GM12872 (cell line): ENCODE measurements at regions not wholly inside any gene's neighbourhood (a gene's known extent, or its start where the extent isn't known, plus 50 kb on each side); places are given as distances from the start of the nearest gene placed in this dataset.

Experiments used
- TF ChIP-seq, protein P1 (sequence below): IDR thresholded peaks from 3 replicates; pipeline ENCODE4 v1.5.1; 2011; ENCODE audit warnings: low read depth, mild to moderate bottlenecking, low read length, moderate library complexity; ENCODE audit not compliant: insufficient read depth

DNA sequence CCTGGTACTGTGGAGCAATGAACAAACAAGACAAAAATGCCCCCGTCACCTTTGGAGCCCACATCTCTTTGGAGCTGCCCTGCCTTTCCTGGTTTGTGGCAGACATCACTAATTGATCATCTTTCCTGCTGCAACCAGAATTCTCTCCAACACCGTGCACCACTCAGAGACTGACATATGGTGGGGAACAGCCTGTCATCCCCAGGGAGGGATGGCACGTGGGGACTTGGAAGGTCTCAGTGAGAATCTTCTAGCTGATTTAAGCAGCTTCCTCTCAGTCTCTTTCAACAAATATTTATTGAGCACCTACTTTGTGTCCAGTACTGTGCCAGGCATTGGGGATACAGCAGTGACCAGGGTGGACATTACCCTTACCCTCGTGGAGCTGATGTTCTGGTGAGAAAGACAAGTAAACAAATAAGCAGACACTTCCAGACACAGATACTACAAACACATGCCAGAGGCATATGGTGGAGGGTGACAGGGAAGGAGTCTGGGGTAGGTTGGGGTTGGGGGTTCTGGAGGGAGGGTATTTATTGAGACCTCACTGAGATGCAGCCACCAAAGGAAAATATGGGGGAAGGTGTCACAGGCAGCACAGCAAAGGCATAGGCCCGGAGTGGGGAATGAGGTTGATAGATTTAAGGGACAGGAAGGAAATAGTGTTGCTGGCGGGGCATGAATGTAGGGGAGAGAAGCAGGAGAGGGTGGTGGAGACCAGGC lies 82.3 kb downstream of the CEBPB start:
- TF ChIP-seq, protein P1, sequence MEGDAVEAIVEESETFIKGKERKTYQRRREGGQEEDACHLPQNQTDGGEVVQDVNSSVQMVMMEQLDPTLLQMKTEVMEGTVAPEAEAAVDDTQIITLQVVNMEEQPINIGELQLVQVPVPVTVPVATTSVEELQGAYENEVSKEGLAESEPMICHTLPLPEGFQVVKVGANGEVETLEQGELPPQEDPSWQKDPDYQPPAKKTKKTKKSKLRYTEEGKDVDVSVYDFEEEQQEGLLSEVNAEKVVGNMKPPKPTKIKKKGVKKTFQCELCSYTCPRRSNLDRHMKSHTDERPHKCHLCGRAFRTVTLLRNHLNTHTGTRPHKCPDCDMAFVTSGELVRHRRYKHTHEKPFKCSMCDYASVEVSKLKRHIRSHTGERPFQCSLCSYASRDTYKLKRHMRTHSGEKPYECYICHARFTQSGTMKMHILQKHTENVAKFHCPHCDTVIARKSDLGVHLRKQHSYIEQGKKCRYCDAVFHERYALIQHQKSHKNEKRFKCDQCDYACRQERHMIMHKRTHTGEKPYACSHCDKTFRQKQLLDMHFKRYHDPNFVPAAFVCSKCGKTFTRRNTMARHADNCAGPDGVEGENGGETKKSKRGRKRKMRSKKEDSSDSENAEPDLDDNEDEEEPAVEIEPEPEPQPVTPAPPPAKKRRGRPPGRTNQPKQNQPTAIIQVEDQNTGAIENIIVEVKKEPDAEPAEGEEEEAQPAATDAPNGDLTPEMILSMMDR = no peak

DNA sequence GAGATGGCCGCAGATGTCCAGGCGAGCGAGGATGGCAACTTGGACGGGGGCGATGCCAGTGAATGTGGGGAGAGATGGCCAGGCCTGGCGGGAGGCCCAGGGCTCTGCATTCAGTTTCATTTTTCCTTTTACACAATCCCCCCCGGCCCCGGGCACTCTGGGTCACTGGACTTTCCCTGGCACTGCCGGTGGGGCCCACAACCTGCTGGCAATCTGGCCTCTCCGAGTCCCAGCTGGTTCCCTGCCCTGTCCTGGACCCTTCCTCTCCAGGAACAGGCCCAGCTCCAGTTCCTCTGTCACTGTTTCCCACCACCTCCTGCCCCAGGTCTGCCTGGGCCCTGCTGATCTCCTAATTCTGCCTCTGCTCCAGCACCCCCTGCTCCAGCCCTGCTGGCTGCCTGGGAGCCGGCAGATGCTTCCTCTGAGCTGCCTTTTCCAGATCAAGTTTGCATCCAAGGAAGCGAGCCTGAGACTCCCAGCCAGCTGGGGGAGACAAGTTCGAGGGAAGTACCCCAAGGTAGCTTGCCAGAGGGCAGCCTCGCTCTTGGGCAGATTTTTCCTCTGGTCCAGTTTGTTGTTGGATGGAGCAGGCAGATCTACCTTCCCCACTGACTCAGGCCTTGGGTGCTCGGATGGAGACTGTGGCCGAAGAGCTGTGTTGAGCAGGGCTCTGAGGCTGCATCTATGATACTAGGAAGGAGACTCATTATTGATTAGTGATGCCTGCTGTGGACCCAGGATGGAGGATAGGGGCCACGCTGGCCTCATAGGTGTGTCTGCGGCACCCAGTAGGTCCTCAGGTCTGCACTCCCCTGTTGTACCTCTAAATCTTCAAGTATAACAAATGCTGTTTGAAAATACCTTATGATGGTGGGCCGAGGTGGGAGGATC lies 83.2 kb downstream of the CEBPB start:
- TF ChIP-seq, protein P1 = no peak

GRCh38 chr20:50274570-50275430 lies 84.2 kb downstream of the CEBPB start:
- TF ChIP-seq, protein P1 = no peak

GRCh38 chr20:50276119-50277063 lies 85.8 kb downstream of the CEBPB start:
- TF ChIP-seq, protein P1 = no peak

DNA sequence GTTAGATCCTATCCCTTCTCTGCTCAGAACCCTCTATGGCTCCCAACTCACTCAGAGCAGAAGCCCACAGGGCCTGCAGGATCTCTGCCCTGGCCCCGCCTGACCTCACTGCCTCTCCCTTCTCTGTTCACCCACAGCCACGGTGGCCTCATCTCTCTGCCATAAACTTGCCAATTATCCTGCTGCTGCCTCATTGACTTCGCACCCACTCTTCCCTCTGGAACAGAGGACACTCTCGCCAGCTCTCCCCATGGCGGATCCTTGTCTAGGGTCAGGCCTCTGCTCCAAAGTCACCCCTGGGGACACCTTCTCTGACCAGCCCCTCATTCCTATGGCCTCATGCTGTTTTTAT lies 86.4 kb downstream of the CEBPB start:
- TF ChIP-seq, protein P1 = no peak

DNA sequence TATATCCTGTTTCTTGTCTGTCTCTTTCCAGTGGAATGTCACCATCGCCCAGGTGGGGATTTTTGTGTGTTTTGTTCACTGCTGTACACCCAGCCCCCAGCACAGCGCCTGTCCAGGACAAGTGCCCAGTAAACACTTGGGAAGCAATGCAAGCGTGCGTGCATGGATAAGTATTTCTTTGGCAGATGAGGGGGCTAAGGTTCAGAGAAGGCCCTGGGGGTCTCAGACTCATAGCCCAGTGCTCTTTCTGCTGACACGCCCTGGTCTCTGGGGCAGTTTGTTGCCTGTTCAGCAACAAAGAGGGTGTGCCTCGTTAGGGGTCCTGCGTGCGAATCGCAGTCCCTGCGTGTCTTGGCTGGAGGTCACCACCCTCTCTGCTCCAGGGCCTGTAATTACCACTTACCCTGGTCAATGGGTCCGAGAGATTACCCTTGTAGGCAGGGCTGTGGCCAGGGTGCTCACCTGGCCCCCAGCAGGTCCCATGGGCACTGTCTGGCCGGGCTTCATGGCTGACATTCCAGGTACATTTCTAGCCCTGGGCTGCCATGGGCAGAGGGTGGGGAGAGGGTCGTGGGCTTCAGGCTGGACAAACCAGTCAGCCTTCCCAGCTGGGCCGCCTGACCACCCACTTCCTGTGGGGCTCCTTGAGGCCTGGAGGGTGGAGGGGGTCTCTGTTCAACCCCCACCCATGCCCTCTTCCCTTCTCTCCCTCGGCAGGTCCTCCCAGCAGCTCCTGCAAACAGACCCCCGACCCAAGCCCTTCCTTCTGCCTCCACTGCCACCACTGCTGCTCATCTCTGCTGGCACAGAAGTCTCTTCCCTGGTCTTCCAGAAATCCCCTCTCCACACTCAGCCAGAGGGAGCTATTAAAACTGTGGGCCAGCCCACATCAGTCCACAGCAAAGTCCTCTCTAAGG lies 87.1 kb downstream of the CEBPB start:
- TF ChIP-seq, protein P1 = no peak
